SU-DHL-6 (cell line): ENCODE measurements at regions not wholly inside any gene's neighbourhood (a gene's known extent, or its start where the extent isn't known, plus 50 kb on each side); places are given as distances from the start of the nearest gene placed in this dataset.

Source experiments
- EZH2phosphoT487 ChIP-seq: fragments of 200-600 bp; sonication (generic), shearing (Covaris generic); conservative IDR thresholded peaks from 2 replicates; pipeline ENCODE4 v1.6.1; 2018; ENCODE audit warnings: mild to moderate bottlenecking, antibody characterized with exemption, low read length, moderate library complexity, mixed read lengths
- TF ChIP-seq, protein P1 (sequence below): fragments of 200-600 bp; sonication (generic); IDR thresholded peaks from one replicate; pipeline ENCODE4 v1.5.1; 2017; ENCODE audit warnings: antibody characterized with exemption, mild to moderate bottlenecking, low read length, moderate library complexity; ENCODE audit not compliant: insufficient read depth, poor library complexity, severe bottlenecking

DNA sequence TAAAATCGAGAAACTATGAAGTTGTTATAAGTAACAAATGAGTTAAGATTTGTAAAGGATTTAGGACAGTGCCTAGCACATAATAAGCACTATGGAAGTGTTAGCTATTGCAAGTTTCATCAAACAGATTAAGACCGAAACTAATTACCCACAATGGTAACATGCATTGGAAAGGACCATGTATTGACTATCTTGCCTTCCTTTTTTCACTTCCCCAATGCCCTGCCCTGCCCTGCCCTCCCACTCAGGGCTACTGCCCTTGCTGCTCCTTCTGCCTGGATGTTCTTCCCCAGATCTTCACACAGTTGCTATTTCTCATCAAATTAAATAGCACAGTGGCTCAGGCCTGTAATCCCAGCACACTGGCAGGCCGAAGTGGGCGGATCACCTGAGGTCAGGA lies 202.1 kb upstream of the PSMD7 start:
- TF ChIP-seq, protein P1, sequence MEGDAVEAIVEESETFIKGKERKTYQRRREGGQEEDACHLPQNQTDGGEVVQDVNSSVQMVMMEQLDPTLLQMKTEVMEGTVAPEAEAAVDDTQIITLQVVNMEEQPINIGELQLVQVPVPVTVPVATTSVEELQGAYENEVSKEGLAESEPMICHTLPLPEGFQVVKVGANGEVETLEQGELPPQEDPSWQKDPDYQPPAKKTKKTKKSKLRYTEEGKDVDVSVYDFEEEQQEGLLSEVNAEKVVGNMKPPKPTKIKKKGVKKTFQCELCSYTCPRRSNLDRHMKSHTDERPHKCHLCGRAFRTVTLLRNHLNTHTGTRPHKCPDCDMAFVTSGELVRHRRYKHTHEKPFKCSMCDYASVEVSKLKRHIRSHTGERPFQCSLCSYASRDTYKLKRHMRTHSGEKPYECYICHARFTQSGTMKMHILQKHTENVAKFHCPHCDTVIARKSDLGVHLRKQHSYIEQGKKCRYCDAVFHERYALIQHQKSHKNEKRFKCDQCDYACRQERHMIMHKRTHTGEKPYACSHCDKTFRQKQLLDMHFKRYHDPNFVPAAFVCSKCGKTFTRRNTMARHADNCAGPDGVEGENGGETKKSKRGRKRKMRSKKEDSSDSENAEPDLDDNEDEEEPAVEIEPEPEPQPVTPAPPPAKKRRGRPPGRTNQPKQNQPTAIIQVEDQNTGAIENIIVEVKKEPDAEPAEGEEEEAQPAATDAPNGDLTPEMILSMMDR: no peak
- TF ChIP-seq EZH2phosphoT487: no peak
